A549 (cell line): ENCODE measurements at regions not wholly inside any gene's neighbourhood (a gene's known extent, or its start where the extent isn't known, plus 50 kb on each side); places are given as distances from the start of the nearest gene placed in this dataset.

Source experiments
- ATAC-seq, 2 experiments: fragments of 200-7000 bp in 1 of 2; fragments of >200 bp in 1 of 2; cut with Nextera tagmentation in 1 of 2; cut with Tn5 transposase in 1 of 2; 3 replicates each; pipeline versions ENCODE4 v1.8.0 to v1.9.1; 2018 to 2020; ENCODE audit warnings: mild to moderate bottlenecking in 1 of 2, moderate library complexity in 1 of 2
- CTCF ChIA-PET: fragments of 300-600 bp; sonication (Branson Sonifier 250); formaldehyde crosslinking; extraction: SDS; loops from one replicate; lab custom pipeline; 2021; ENCODE audit warnings: antibody characterized with exemption, inconsistent platforms; lab: Yijun Ruan, JAX
- POLR2A ChIA-PET: fragments of 350-600 bp; formaldehyde crosslinking; extraction: SDS; loops from one replicate; lab custom pipeline; 2021; ENCODE audit warnings: antibody characterized with exemption, inconsistent platforms; lab: Yijun Ruan, JAX
- DNase-seq, 2 experiments: peaks; one replicate each; pipeline versions ENCODE4 v3.0.0 to v3.0.0-alpha.2; 2011 to 2016; ENCODE audit warnings: low read depth in 1 of 2, low spot score in 1 of 2
- FAIRE-seq: peaks from 2 replicates; lab custom pipeline; 2011; peaks lifted over from hg19 to GRCh38; lab: Jason Lieb, UNC
- H3K27ac ChIP-seq, 2 experiments: fragments of >200 bp; sonication (Bioruptor Twin); formaldehyde crosslinking; 3 replicates each; pipeline ENCODE4 v1.5.1; 2016 to 2017
- H3K4me1 ChIP-seq: fragments of >200 bp; sonication (Bioruptor Twin); formaldehyde crosslinking; 3 replicates; pipeline ENCODE4 v1.6.1; 2016
- H3K4me2 ChIP-seq: fragments of >200 bp; sonication (Bioruptor Twin); formaldehyde crosslinking; 3 replicates; pipeline ENCODE4 v1.6.1; 2016
- H3K4me3 ChIP-seq: fragments of >200 bp; sonication (Bioruptor Twin); formaldehyde crosslinking; 3 replicates; pipeline ENCODE4 v1.5.1; 2016
- H3K9me3 ChIP-seq: fragments of >200 bp; sonication (Bioruptor Twin); formaldehyde crosslinking; 3 replicates; pipeline ENCODE4 v1.6.1; 2016
- BCL3 ChIP-seq: fragments of >200 bp; sonication (Bioruptor Twin); formaldehyde crosslinking; IDR thresholded peaks from 3 replicates; pipeline ENCODE4 v1.6.1; 2016
- CBX8 ChIP-seq: fragments of 200-600 bp; sonication (generic); IDR thresholded peaks from 2 replicates; pipeline ENCODE4 v1.6.1; 2016
- CHD2 ChIP-seq: fragments of 150-350 bp; IDR thresholded peaks from 2 replicates; pipeline ENCODE4 v1.6.1; 2014; ENCODE audit warnings: low read length; ENCODE audit not compliant: partially characterized antibody
- FOXS1 ChIP-seq: fragments of 250-450 bp; sonication (Bioruptor Pico); IDR thresholded peaks from 2 replicates; pipeline ENCODE4 v1.5.0; 2020; ENCODE audit warnings: mild to moderate bottlenecking, moderate library complexity
- HEYL ChIP-seq: fragments of 250-450 bp; sonication (Bioruptor Pico); IDR thresholded peaks from 2 replicates; pipeline ENCODE4 v1.8.0; 2021; ENCODE audit warnings: mild to moderate bottlenecking, moderate library complexity
- KDM5A ChIP-seq: fragments of 200-600 bp; sonication (generic); IDR thresholded peaks from 2 replicates; pipeline ENCODE4 v1.6.1; 2016; ENCODE audit warnings: antibody characterized with exemption, mild to moderate bottlenecking
- MAZ ChIP-seq: fragments of 150-350 bp; IDR thresholded peaks from 2 replicates; pipeline ENCODE4 v1.6.1; 2014; ENCODE audit warnings: antibody characterized with exemption, low read depth, low read length, borderline replicate concordance
- NPAS2 ChIP-seq: fragments of 250-450 bp; sonication (Bioruptor Pico); IDR thresholded peaks from 2 replicates; pipeline ENCODE4 v1.8.0; 2022; ENCODE audit warnings: mild to moderate bottlenecking, moderate library complexity, borderline replicate concordance
- PHF8 ChIP-seq: fragments of 200-600 bp; sonication (generic); IDR thresholded peaks from 2 replicates; pipeline ENCODE4 v1.6.1; 2016; ENCODE audit warnings: low read depth, mild to moderate bottlenecking, antibody characterized with exemption, moderate library complexity, borderline replicate concordance
- POLR2A ChIP-seq: IDR thresholded peaks from 2 replicates; pipeline ENCODE4 v1.6.1; 2012; ENCODE audit warnings: mild to moderate bottlenecking, low read length
- SMC3 ChIP-seq: fragments of >200 bp; sonication (Bioruptor Twin); formaldehyde crosslinking; IDR thresholded peaks from 3 replicates; pipeline ENCODE4 v1.6.1; 2018; ENCODE audit warnings: inconsistent platforms
- TFCP2L1 ChIP-seq: fragments of 250-450 bp; sonication (Bioruptor Pico); IDR thresholded peaks from 2 replicates; pipeline ENCODE4 v1.5.0; 2021; ENCODE audit warnings: mild to moderate bottlenecking
- ZC3H11A ChIP-seq: fragments of 450-650 bp; IDR thresholded peaks from 2 replicates; pipeline ENCODE4 v1.6.1; 2014; ENCODE audit warnings: antibody characterized with exemption, mild to moderate bottlenecking
- WGBS: methylation state at CpG from one replicate; pipeline ENCODE4 v1.1.6; 2017; ENCODE audit errors: missing lambda C conversion rate; 5-methylcytosine and 5-hydroxymethylcytosine counted together
- TF ChIP-seq, protein P1 (sequence below): fragments of 250-450 bp; sonication (Bioruptor Pico); IDR thresholded peaks from 2 replicates; pipeline ENCODE4 v1.5.0; 2021; ENCODE audit warnings: mild to moderate bottlenecking, moderate library complexity, borderline replicate concordance
- TF ChIP-seq, protein P2 (sequence below): IDR thresholded peaks from 2 replicates; pipeline ENCODE4 v1.6.1; 2012
- TF ChIP-seq, protein P3 (sequence below): fragments of >200 bp; sonication (Bioruptor Twin); formaldehyde crosslinking; IDR thresholded peaks from 2 replicates; pipeline ENCODE4 v1.6.1; 2016
- TF ChIP-seq, protein P4 (sequence below): IDR thresholded peaks from 2 replicates; pipeline ENCODE4 v1.6.1; 2012

GRCh38 chr2:9775351-9775750, 67.9 kb upstream of the TAF1B start (continued):
- TF ChIP-seq, protein P1, sequence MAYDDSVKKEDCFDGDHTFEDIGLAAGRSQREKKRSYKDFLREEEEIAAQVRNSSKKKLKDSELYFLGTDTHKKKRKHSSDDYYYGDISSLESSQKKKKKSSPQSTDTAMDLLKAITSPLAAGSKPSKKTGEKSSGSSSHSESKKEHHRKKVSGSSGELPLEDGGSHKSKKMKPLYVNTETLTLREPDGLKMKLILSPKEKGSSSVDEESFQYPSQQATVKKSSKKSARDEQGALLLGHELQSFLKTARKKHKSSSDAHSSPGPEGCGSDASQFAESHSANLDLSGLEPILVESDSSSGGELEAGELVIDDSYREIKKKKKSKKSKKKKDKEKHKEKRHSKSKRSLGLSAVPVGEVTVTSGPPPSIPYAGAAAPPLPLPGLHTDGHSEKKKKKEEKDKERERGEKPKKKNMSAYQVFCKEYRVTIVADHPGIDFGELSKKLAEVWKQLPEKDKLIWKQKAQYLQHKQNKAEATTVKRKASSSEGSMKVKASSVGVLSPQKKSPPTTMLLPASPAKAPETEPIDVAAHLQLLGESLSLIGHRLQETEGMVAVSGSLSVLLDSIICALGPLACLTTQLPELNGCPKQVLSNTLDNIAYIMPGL (CRISPR knock-in tag) = no peak

GRCh38 chr2:9775999-9776712, 67.1 kb upstream of the TAF1B start:
- no peak for DNase-seq
- no peaks in the 10 kb centered on the region for H3K9me3 ChIP-seq
- CTCF ChIA-PET = interaction anchor here (0.6 to 9.3 kb wide), 3 partner anchors 23 to 122 kb away, joined by 3 to 234 read pairs (median 3); no protein-coding TSS in a partner anchor
- H3K4me3 ChIP-seq = no peak overlapping the region
- no peak for ATAC-seq
- no peak for TF ChIP-seq PHF8
- TF ChIP-seq NPAS2 = no peak
- TF ChIP-seq TFCP2L1 (CRISPR knock-in tag) = no peak
- TF ChIP-seq BCL3 = no peak
- TF ChIP-seq, protein P2, sequence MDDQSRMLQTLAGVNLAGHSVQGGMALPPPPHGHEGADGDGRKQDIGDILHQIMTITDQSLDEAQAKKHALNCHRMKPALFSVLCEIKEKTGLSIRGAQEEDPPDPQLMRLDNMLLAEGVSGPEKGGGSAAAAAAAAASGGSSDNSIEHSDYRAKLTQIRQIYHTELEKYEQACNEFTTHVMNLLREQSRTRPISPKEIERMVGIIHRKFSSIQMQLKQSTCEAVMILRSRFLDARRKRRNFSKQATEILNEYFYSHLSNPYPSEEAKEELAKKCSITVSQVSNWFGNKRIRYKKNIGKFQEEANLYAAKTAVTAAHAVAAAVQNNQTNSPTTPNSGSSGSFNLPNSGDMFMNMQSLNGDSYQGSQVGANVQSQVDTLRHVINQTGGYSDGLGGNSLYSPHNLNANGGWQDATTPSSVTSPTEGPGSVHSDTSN = no peak
- TF ChIP-seq FOXS1 (CRISPR knock-in tag) = no peak
- no peak for TF ChIP-seq ZC3H11A
- no peak for TF ChIP-seq HEYL
- TF ChIP-seq KDM5A = no peak
- no peak for TF ChIP-seq MAZ
- no peak overlapping the region for H3K4me2 ChIP-seq
- POLR2A ChIA-PET = no interaction called here
- peaks cover 10% of the 10 kb centered on the region for H3K4me1 ChIP-seq
- 66% methylated on average over 9 of the region's 9 CpGs for WGBS
- no peak for FAIRE-seq
- no peak overlapping the region for H3K27ac ChIP-seq

- WGBS = 81% methylated on average over 6 of the region's 6 CpGs
- Histone ChIP-seq H3K4me2 (no peak overlapping the region), H3K9me3 (no peaks in the 10 kb centered on the region), H3K4me3 (no peak overlapping the region), H3K4me1 (peaks cover 2% of the 10 kb centered on the region; the same call in 2 of the 3 replicates), H3K27ac (no peak overlapping the region)
- ATAC-seq = no peak
- ChIA-PET POLR2A (no interaction called here), CTCF (interaction anchor here (0.7 to 8.6 kb wide), 6 partner anchors 7 to 635 kb away, joined by 3 to 100 read pairs (median 4); partner anchors contain the start of gene ADAM17)
- TF ChIP-seq CHD2 (no peak), NPAS2 (no peak), SMC3 (no peak), CBX8 (no peak), ZC3H11A (no peak), POLR2A (no peak), PHF8 (no peak)
- TF ChIP-seq, protein P3, sequence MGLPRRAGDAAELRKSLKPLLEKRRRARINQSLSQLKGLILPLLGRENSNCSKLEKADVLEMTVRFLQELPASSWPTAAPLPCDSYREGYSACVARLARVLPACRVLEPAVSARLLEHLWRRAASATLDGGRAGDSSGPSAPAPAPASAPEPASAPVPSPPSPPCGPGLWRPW = no peak
- TF ChIP-seq, protein P4, sequence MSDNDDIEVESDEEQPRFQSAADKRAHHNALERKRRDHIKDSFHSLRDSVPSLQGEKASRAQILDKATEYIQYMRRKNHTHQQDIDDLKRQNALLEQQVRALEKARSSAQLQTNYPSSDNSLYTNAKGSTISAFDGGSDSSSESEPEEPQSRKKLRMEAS = no peak
- FAIRE-seq = no peak
- DNase-seq = no peak
Measured at GRCh38 chr2:9777081-9777480, 66.2 kb upstream of the TAF1B start.
